Uterus (tissue), 3 donors: ENCODE measurements at regions not wholly inside any gene's neighbourhood (a gene's known extent, or its start where the extent isn't known, plus 50 kb on each side); places are given as distances from the start of the nearest gene placed in this dataset.

ENCODE experiments used
- DNase-seq, 2 donors: peaks; one replicate each; pipeline ENCODE4 v3.0.0-alpha.2; 2019 to 2020
- H3K27ac ChIP-seq, 2 donors: fragments of 200-600 bp; sonication (generic); 1 replicate in 1 of 2; 2 replicates in 1 of 2; pipeline ENCODE4 v1.5.1; 2016 to 2018
- H3K27me3 ChIP-seq, 2 donors: fragments of 200-600 bp; sonication (generic); one replicate each; pipeline ENCODE4 v1.5.1; 2018 to 2019; ENCODE audit warnings: control low read depth in 1 of 2
- H3K36me3 ChIP-seq, 2 donors: fragments of 200-600 bp; sonication (generic); one replicate each; pipeline ENCODE4 v1.5.1; 2019; ENCODE audit warnings: control low read depth in 1 of 2
- H3K4me1 ChIP-seq, 2 donors: fragments of 200-600 bp; sonication (generic); one replicate each; pipeline ENCODE4 v1.5.1; 2018 to 2019; ENCODE audit warnings: control low read depth in 1 of 2
- H3K4me3 ChIP-seq, 2 donors: fragments of 200-600 bp; sonication (generic); 1 replicate in 1 of 2; 2 replicates in 1 of 2; pipeline ENCODE4 v1.5.1; 2018 to 2019; ENCODE audit warnings: mild to moderate bottlenecking in 1 of 2
- H3K9me3 ChIP-seq, 2 donors: fragments of 200-600 bp; sonication (generic); one replicate each; pipeline ENCODE4 v1.5.1; 2019; ENCODE audit warnings: control low read depth in 1 of 2
- POLR2A ChIP-seq, 2 donors: fragments of 450-650 bp; IDR thresholded peaks; one replicate each; pipeline ENCODE4 v1.6.1; 2016; ENCODE audit warnings: antibody characterized with exemption in 2 of 2, mild to moderate bottlenecking in 1 of 2, moderate library complexity in 1 of 2
- intact Hi-C: fragments of 100-400 bp; cut with DNase I; formaldehyde crosslinking; loops from one replicate; pipeline ENCODE4 v1.15.1; 2023; ENCODE audit warnings: low total_unique reads
- TF ChIP-seq, protein P1 (sequence below), 4 experiments: fragments of 200-600 bp in 2 of 4; fragments of 450-650 bp in 2 of 4; sonication (generic) in 2 of 4; IDR thresholded peaks; one replicate each; pipeline ENCODE4 v1.5.1; 2016 to 2019; ENCODE audit warnings: antibody characterized with exemption in 4 of 4, mild to moderate bottlenecking in 2 of 4, moderate library complexity in 1 of 4
- donor health status: DM: yes; HTN: yes; CAD: no.

DNA sequence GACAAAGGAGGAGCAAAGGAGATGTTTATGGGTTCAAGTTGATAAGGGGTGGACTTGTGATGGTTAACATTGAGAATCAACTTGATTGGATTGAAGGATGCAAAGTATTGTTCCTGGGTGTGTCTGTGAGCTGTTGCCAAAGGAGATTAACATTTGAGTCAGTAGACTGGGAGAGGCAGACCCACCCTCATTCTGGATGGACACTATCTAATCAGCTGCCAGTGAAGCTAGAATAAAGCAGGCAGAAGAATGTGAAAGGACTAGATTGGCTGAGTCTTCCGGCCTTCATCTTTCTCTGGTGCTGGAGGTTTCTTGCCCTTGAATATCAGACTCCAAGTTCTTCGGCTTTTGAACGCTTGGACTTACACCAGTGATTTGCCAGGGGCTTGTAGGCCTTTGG, 98.7 kb upstream of the DAB1 start:
- Histone ChIP-seq H3K9me3 (no peaks in the 10 kb centered on the region), H3K4me1 (no peaks in the 10 kb centered on the region), H3K27ac (no peak overlapping the region), H3K36me3 (no peaks in the 10 kb centered on the region), H3K27me3 (no peaks in the 10 kb centered on the region), H3K4me3 (no peak overlapping the region)
- DNase-seq, result no peak
- intact Hi-C loops, result no loop called here
- TF ChIP-seq, protein P1, sequence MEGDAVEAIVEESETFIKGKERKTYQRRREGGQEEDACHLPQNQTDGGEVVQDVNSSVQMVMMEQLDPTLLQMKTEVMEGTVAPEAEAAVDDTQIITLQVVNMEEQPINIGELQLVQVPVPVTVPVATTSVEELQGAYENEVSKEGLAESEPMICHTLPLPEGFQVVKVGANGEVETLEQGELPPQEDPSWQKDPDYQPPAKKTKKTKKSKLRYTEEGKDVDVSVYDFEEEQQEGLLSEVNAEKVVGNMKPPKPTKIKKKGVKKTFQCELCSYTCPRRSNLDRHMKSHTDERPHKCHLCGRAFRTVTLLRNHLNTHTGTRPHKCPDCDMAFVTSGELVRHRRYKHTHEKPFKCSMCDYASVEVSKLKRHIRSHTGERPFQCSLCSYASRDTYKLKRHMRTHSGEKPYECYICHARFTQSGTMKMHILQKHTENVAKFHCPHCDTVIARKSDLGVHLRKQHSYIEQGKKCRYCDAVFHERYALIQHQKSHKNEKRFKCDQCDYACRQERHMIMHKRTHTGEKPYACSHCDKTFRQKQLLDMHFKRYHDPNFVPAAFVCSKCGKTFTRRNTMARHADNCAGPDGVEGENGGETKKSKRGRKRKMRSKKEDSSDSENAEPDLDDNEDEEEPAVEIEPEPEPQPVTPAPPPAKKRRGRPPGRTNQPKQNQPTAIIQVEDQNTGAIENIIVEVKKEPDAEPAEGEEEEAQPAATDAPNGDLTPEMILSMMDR (IDR thresholded peaks at IDR 0.05), result no peak
- no peak for TF ChIP-seq POLR2A (IDR thresholded peaks at IDR 0.05)

DNA sequence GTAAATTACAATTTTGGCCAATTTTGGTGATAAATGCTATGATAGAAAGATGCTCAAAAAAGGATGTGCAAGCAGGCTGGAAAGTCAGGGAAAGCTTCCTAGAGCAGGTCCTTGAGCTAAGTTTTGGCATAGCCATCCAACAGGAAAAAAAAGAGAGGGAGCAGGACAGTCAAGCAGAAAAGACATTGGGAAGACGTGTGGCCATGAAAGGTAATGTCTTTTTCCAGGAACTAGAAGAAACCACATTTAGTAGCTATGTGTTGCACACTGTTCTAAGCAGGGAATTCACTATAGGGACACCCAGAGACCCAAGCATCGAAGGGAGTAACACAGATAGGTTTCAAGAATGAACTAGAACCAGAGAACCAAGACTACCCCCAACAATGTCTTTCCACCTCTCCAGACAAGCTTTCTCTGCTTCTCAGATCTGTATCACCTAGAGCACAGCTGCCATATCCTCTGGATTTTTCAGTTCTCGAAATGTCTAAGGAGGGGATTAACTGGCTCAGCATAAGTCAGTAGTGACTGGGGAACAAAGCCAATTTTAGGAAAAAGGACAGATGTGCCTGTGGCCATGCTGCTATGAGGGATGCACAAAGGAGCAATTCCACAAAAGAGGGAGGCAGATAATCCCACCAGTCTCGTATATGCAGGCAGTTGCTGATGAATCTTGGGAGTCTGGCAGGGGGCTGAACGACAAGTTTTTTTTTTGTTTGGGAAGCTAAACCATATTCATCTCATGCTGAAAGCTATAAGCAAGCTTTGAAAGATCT, 97.1 kb upstream of the DAB1 start:
- Histone ChIP-seq H3K36me3 (no peaks in the 10 kb centered on the region), H3K4me3 (no peak overlapping the region), H3K27ac (no peak overlapping the region), H3K4me1 (no peaks in the 10 kb centered on the region), H3K27me3 (no peaks in the 10 kb centered on the region), H3K9me3 (no peaks in the 10 kb centered on the region)
- intact Hi-C loops, result no loop called here
- TF ChIP-seq POLR2A (IDR thresholded peaks at IDR 0.05), result no peak
- TF ChIP-seq, protein P1 (IDR thresholded peaks at IDR 0.05), result no peak
- DNase-seq, result no peak

DNA sequence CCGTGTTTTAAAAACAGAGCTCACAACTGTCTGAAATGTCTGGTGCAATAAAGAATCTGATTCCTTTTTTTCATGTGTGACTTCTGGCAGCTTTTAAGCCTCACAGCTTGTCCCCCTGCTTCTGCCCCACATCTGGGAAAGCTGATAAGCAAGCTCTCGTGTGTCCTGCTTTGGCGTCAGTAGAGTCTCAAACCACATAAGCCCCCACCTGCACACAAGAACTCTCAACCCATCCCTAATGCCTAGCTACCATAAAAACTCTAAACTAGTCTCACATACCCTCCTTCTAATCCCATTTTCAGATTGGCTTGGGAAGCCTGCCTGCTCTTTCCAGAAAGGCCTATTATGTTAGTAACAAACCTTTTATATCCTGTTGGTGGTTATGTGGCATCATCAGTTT, 94.6 kb upstream of the DAB1 start:
- no peak overlapping the region for H3K4me3 ChIP-seq
- H3K4me1 ChIP-seq, result no peaks in the 10 kb centered on the region
- H3K27me3 ChIP-seq, result no peaks in the 10 kb centered on the region
- intact Hi-C loops, result no loop called here
- H3K9me3 ChIP-seq, result no peaks in the 10 kb centered on the region
- no peak for DNase-seq
- no peak overlapping the region for H3K27ac ChIP-seq
- TF ChIP-seq, protein P1 (IDR thresholded peaks at IDR 0.05), result no peak
- TF ChIP-seq POLR2A (IDR thresholded peaks at IDR 0.05), result no peak
- no peaks in the 10 kb centered on the region for H3K36me3 ChIP-seq

DNA sequence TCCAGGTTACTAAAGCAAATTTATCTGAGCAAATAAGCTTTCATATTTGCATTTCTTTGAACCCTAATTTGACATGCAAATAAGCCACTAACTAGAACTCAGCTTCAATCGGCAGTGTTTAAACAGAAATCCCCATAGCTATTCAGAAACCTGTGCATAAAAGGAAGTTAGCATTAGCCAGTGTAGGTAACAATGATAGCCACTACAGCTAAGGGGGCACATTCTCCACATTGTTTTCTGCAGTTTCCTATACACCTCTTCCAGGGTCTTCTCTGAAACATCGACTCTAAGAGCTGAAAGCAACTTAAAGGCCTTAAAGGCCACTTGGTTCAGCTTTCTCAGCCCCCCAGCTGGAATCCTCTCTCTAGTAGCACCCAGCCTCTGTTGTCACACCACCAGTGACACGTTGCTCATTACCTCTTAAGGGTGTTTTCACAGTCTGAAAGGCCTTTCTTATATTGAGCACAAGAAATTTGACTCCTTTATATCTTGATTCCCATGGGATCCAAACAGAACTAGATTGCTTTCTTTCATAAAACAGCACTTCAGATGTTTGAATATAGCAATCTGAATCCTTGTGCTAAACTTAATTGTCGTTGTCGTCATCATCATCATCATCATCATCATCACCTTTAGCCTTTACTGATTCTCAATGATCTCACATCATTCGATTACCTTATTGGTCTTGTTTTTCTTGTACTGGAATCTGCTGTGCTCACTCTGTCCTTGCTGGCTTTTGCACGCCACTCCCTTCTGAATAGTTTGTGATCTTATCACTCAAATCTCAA, 93.9 kb upstream of the DAB1 start:
- no peak for DNase-seq
- no peaks in the 10 kb centered on the region for H3K4me1 ChIP-seq
- no peak for TF ChIP-seq POLR2A (IDR thresholded peaks at IDR 0.05)
- TF ChIP-seq, protein P1 (IDR thresholded peaks at IDR 0.05), result no peak
- no peaks in the 10 kb centered on the region for H3K27me3 ChIP-seq
- H3K4me3 ChIP-seq, result no peak overlapping the region
- H3K36me3 ChIP-seq, result no peaks in the 10 kb centered on the region
- no peak overlapping the region for H3K27ac ChIP-seq
- H3K9me3 ChIP-seq, result no peaks in the 10 kb centered on the region
- intact Hi-C loops, result no loop called here

DNA sequence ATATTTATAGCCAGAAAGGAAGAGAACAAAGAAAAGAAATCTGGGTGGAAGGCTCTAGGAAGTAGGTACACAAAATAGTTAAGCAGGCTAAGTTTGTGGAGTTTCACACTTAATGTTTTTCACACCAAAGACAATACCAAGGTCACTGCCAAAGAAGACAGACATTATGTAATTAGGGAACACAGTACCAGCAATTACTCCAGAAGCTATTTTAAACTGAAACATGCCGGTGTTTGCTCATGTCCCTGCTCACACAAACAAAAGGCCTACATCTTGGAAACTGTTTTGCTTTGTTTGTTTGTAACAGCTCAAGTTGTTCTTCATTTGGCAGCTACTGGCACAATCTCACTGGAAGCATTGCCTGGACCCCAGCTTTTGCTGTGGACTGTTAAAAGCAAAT, 88.5 kb upstream of the DAB1 start:
- intact Hi-C loops, result no loop called here
- no peak for DNase-seq
- H3K9me3 ChIP-seq, result no peaks in the 10 kb centered on the region
- no peaks in the 10 kb centered on the region for H3K27me3 ChIP-seq
- no peak overlapping the region for H3K4me3 ChIP-seq
- H3K4me1 ChIP-seq, result no peaks in the 10 kb centered on the region
- H3K27ac ChIP-seq, result no peak overlapping the region
- no peaks in the 10 kb centered on the region for H3K36me3 ChIP-seq
- TF ChIP-seq, protein P1 (IDR thresholded peaks at IDR 0.05), result no peak
- TF ChIP-seq POLR2A (IDR thresholded peaks at IDR 0.05), result no peak
